Astrocyte (in vitro differentiated cells and primary cell): ENCODE measurements at regions not wholly inside any gene's neighbourhood (a gene's known extent, or its start where the extent isn't known, plus 50 kb on each side); places are given as distances from the start of the nearest gene placed in this dataset.

Source experiments
- DNase-seq: peaks from one replicate; pipeline ENCODE4 v3.0.0-alpha.2; 2010; ENCODE audit warnings: low read depth
- FAIRE-seq: peaks from 2 replicates; lab custom pipeline; 2011; peaks lifted over from hg19 to GRCh38; lab: Jason Lieb, UNC
- H2AFZ ChIP-seq: 2 replicates; pipeline ENCODE4 v1.6.0; 2012; ENCODE audit warnings: low read depth, low read length, inconsistent platforms
- H3K27ac ChIP-seq: 2 replicates; pipeline ENCODE4 v1.5.1; 2011; ENCODE audit warnings: low read depth, low read length, inconsistent platforms
- H3K27me3 ChIP-seq: 2 replicates; pipeline ENCODE4 v1.6.0; 2011; ENCODE audit warnings: low read length, inconsistent platforms; ENCODE audit not compliant: insufficient read depth
- H3K36me3 ChIP-seq: 2 replicates; pipeline ENCODE4 v1.5.1; 2011; ENCODE audit warnings: low read length, inconsistent platforms; ENCODE audit not compliant: insufficient read depth
- H3K4me1 ChIP-seq: 2 replicates; pipeline ENCODE4 v1.5.1; 2011; ENCODE audit warnings: low read length, inconsistent platforms; ENCODE audit not compliant: insufficient read depth
- H3K4me2 ChIP-seq: 2 replicates; pipeline ENCODE4 v1.6.0; 2012; ENCODE audit warnings: low read length, inconsistent platforms
- H3K4me3 ChIP-seq: 2 replicates; pipeline ENCODE4 v1.5.1; 2011; ENCODE audit warnings: low read depth, mild to moderate bottlenecking, low read length, inconsistent platforms; ENCODE audit not compliant: insufficient read depth
- H3K79me2 ChIP-seq: 2 replicates; pipeline ENCODE4 v1.6.0; 2012; ENCODE audit warnings: mild to moderate bottlenecking, low read length, inconsistent platforms; ENCODE audit not compliant: insufficient read depth
- H3K9ac ChIP-seq: 2 replicates; pipeline ENCODE4 v1.6.0; 2012; ENCODE audit warnings: mild to moderate bottlenecking, low read length, inconsistent platforms
- H3K9me3 ChIP-seq: 2 replicates; pipeline ENCODE4 v1.5.1; 2012; ENCODE audit warnings: low read depth, mild to moderate bottlenecking, low read length, inconsistent platforms; ENCODE audit not compliant: insufficient read depth
- H4K20me1 ChIP-seq: 2 replicates; pipeline ENCODE4 v1.6.0; 2012; ENCODE audit warnings: low read length, inconsistent platforms; ENCODE audit not compliant: insufficient read depth
- H3K27ac Mint-ChIP-seq: one replicate; pipeline ENCODE4 v1.8.0; 2021; ENCODE audit warnings: mild to moderate bottlenecking, mixed read lengths; ENCODE audit not compliant: unreplicated experiment
- H3K27me3 Mint-ChIP-seq: one replicate; pipeline ENCODE4 v1.8.0; 2021; ENCODE audit warnings: low read depth, mixed read lengths; ENCODE audit not compliant: unreplicated experiment
- H3K36me3 Mint-ChIP-seq: one replicate; pipeline ENCODE4 v1.8.0; 2021; ENCODE audit warnings: low read depth, mixed read lengths; ENCODE audit not compliant: unreplicated experiment
- H3K4me1 Mint-ChIP-seq: one replicate; pipeline ENCODE4 v1.8.0; 2021; ENCODE audit warnings: low read depth, mixed read lengths; ENCODE audit not compliant: unreplicated experiment
- H3K4me3 Mint-ChIP-seq: one replicate; pipeline ENCODE4 v1.8.0; 2021; ENCODE audit warnings: mild to moderate bottlenecking, moderate library complexity, mixed read lengths; ENCODE audit not compliant: unreplicated experiment
- H3K9me3 Mint-ChIP-seq: one replicate; pipeline ENCODE4 v1.8.0; 2021; ENCODE audit warnings: mild to moderate bottlenecking, mixed read lengths; ENCODE audit not compliant: unreplicated experiment
- CTCF ChIP-seq: IDR thresholded peaks from 2 replicates; pipeline ENCODE4 v1.5.1; 2011; ENCODE audit warnings: low read depth, mild to moderate bottlenecking, inconsistent platforms, low read length, moderate library complexity; ENCODE audit not compliant: insufficient read depth
- EZH2 ChIP-seq: IDR thresholded peaks from 2 replicates; pipeline ENCODE4 v1.6.1; 2012; ENCODE audit warnings: mild to moderate bottlenecking, low read length, inconsistent platforms; ENCODE audit not compliant: insufficient read depth

GRCh38 chr5:7244208-7244607, 151.7 kb upstream of the ADCY2 start:
- Histone ChIP-seq H4K20me1 (no peaks in the 10 kb centered on the region), H3K36me3 (no peaks in the 10 kb centered on the region), H3K9ac (no peak overlapping the region), H3K9me3 (no peaks in the 10 kb centered on the region), H3K79me2 (no peaks in the 10 kb centered on the region), H3K4me3 (no peak overlapping the region), H2AFZ (no peak overlapping the region), H3K27me3 (no peaks in the 10 kb centered on the region), H3K27ac (no peak overlapping the region), H3K4me1 (no peaks in the 10 kb centered on the region), H3K4me2 (no peak overlapping the region)
- Mint-ChIP-seq H3K27me3 (no peaks in the 10 kb centered on the region), H3K4me3 (no peak overlapping the region), H3K27ac (no peak overlapping the region), H3K4me1 (no peaks in the 10 kb centered on the region), H3K36me3 (no peaks in the 10 kb centered on the region), H3K9me3 (no peaks in the 10 kb centered on the region)
- no peak for TF ChIP-seq CTCF
- no peak for TF ChIP-seq EZH2
- no peak for FAIRE-seq
- no peak for DNase-seq

GRCh38 chr5:7245121-7245651, 150.8 kb upstream of the ADCY2 start:
- H3K9me3 Mint-ChIP-seq: no peaks in the 10 kb centered on the region
- H3K36me3 Mint-ChIP-seq: no peaks in the 10 kb centered on the region
- no peaks in the 10 kb centered on the region for H3K4me1 Mint-ChIP-seq
- H3K4me1 ChIP-seq: no peaks in the 10 kb centered on the region
- H3K27me3 ChIP-seq: no peaks in the 10 kb centered on the region
- H3K9me3 ChIP-seq: no peaks in the 10 kb centered on the region
- no peak overlapping the region for H3K27ac ChIP-seq
- H4K20me1 ChIP-seq: no peaks in the 10 kb centered on the region
- H3K27me3 Mint-ChIP-seq: no peaks in the 10 kb centered on the region
- TF ChIP-seq EZH2 (no peak), CTCF (no peak)
- H3K27ac Mint-ChIP-seq: no peak overlapping the region
- no peak overlapping the region for H3K4me3 Mint-ChIP-seq
- H3K4me3 ChIP-seq: no peak overlapping the region
- H2AFZ ChIP-seq: no peak overlapping the region
- DNase-seq (no peak), FAIRE-seq (no peak)
- no peak overlapping the region for H3K9ac ChIP-seq
- no peaks in the 10 kb centered on the region for H3K79me2 ChIP-seq
- H3K36me3 ChIP-seq: no peaks in the 10 kb centered on the region
- H3K4me2 ChIP-seq: no peak overlapping the region

- DNase-seq: no peak
- Mint-ChIP-seq H3K27me3 (no peaks in the 10 kb centered on the region), H3K4me3 (no peak overlapping the region), H3K27ac (no peak overlapping the region), H3K4me1 (peaks cover 2% of the 10 kb centered on the region), H3K36me3 (no peaks in the 10 kb centered on the region), H3K9me3 (no peaks in the 10 kb centered on the region)
- Histone ChIP-seq H2AFZ (no peak overlapping the region), H3K79me2 (no peaks in the 10 kb centered on the region), H3K4me2 (no peak overlapping the region), H3K4me1 (no peaks in the 10 kb centered on the region), H3K4me3 (no peak overlapping the region), H3K36me3 (no peaks in the 10 kb centered on the region), H3K27ac (no peak overlapping the region), H3K27me3 (no peaks in the 10 kb centered on the region), H4K20me1 (no peaks in the 10 kb centered on the region), H3K9me3 (no peaks in the 10 kb centered on the region), H3K9ac (no peak overlapping the region)
- FAIRE-seq: no peak
- no peak for TF ChIP-seq CTCF
- TF ChIP-seq EZH2: no peak
Observed at GRCh38 chr5:7246287-7246686, 149.7 kb upstream of the ADCY2 start.
